ENCODE measurements at regions not wholly inside any gene's neighbourhood (a gene's known extent, or its start where the extent isn't known, plus 50 kb on each side); places are given as distances from the start of the nearest gene placed in this dataset.

DNA sequence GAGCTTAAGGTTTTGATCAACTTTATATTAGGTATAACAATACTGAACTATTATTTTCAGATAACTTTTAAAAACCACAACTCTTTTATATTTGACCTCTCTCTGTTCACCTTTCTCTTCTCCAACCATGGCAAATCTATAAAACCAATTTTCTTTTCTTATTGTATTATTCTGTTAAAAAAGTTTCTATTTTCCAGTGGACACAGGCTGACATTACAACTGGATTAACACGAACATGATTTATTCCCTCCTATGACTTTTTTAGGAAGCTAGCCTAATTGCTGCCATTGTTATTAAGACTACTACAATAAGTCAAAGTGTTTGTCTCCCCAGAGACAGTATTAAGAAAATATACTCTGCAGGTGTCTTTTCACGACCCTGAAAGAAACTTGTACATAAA is 2291.1 kb upstream of the PCDH20 start:
- no peak overlapping the region for H3K27ac ChIP-seq
- intact Hi-C loops (cut with DNase I): no loop called here
- no peaks in the 10 kb centered on the region for H3K27me3 ChIP-seq
- ATAC-seq: no peak
- H3K9me3 ChIP-seq: no peaks in the 10 kb centered on the region
- DNase-seq: no peak
- no peak for TF ChIP-seq POLR2A (IDR thresholded peaks at IDR 0.05)
- TF ChIP-seq, protein P1, sequence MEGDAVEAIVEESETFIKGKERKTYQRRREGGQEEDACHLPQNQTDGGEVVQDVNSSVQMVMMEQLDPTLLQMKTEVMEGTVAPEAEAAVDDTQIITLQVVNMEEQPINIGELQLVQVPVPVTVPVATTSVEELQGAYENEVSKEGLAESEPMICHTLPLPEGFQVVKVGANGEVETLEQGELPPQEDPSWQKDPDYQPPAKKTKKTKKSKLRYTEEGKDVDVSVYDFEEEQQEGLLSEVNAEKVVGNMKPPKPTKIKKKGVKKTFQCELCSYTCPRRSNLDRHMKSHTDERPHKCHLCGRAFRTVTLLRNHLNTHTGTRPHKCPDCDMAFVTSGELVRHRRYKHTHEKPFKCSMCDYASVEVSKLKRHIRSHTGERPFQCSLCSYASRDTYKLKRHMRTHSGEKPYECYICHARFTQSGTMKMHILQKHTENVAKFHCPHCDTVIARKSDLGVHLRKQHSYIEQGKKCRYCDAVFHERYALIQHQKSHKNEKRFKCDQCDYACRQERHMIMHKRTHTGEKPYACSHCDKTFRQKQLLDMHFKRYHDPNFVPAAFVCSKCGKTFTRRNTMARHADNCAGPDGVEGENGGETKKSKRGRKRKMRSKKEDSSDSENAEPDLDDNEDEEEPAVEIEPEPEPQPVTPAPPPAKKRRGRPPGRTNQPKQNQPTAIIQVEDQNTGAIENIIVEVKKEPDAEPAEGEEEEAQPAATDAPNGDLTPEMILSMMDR (IDR thresholded peaks at IDR 0.05): no peak
- 46% methylated on average over 2 of the region's 2 CpGs for WGBS, 2 donors
- H3K36me3 ChIP-seq (replicated peaks in 1 of 2; ENCODE audit: insufficient read depth in 1 of 2, low read depth in 2 of 2): no peaks in the 10 kb centered on the region
- H3K4me3 ChIP-seq: no peak overlapping the region
- no peaks in the 10 kb centered on the region for H3K4me1 ChIP-seq

DNA sequence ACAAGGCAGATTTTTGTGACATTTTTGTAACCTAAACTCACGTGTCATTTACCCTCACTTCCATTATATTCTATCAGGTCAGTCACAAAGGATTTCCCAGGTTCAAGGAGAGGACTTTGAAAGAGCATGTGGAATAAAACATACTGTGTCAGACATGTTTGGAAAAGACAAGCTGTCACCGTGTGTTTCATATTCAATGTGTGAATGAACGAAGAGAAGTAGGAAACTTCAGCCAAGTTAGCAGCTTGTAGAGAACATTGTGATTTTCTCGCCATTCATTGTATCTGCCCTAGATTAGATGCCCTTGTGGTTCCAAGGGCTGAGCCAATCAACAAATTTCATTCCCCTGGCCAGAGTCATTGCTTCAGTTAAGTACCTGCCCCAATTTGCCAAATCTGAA is 2288.9 kb upstream of the PCDH20 start:
- Histone ChIP-seq H3K4me1 (no peaks in the 10 kb centered on the region), H3K27ac (no peak overlapping the region), H3K4me3 (no peak overlapping the region), H3K9me3 (no peaks in the 10 kb centered on the region), H3K27me3 (no peaks in the 10 kb centered on the region), H3K36me3 (replicated peaks in 1 of 2; ENCODE audit: insufficient read depth in 1 of 2, low read depth in 2 of 2) (no peaks in the 10 kb centered on the region)
- TF ChIP-seq POLR2A (IDR thresholded peaks at IDR 0.05): no peak
- TF ChIP-seq, protein P1 (IDR thresholded peaks at IDR 0.05): no peak
- DNase-seq: no peak
- WGBS, 2 donors: 43 to 53% methylated on average over 4 of the region's 4 CpGs
- ATAC-seq: no peak
- intact Hi-C loops (cut with DNase I): no loop called here

DNA sequence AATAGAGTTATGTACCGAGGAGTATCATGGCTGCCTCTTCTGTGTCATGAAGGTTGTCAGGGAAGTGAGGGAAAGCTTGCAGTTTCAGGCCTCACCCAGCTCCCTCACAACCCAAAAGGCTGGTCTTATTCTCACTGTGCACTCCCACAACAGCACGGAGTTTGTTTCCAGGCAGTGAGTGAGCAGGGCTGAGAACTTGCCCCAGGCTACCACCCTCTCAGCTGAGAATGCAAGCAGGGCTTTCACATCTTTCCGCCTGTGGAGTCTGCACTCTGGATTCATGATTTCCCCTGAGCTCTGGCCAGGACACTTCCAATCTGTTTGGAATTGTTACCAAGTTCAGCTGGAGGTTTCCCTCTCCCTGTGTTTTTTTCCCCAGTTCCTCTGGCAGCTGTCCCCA is 2284.7 kb upstream of the PCDH20 start:
- 72 to 75% methylated on average over 3 of the region's 3 CpGs for WGBS, 2 donors
- H3K27me3 ChIP-seq: no peaks in the 10 kb centered on the region
- intact Hi-C loops (cut with DNase I): no loop called here
- TF ChIP-seq, protein P1 (IDR thresholded peaks at IDR 0.05): no peak
- TF ChIP-seq POLR2A (IDR thresholded peaks at IDR 0.05): no peak
- ATAC-seq (no peak), DNase-seq (no peak)
- no peaks in the 10 kb centered on the region for H3K36me3 ChIP-seq (replicated peaks in 1 of 2; ENCODE audit: insufficient read depth in 1 of 2, low read depth in 2 of 2)
- H3K4me1 ChIP-seq: no peaks in the 10 kb centered on the region
- H3K4me3 ChIP-seq: no peak overlapping the region
- H3K9me3 ChIP-seq: no peaks in the 10 kb centered on the region
- no peak overlapping the region for H3K27ac ChIP-seq

DNA sequence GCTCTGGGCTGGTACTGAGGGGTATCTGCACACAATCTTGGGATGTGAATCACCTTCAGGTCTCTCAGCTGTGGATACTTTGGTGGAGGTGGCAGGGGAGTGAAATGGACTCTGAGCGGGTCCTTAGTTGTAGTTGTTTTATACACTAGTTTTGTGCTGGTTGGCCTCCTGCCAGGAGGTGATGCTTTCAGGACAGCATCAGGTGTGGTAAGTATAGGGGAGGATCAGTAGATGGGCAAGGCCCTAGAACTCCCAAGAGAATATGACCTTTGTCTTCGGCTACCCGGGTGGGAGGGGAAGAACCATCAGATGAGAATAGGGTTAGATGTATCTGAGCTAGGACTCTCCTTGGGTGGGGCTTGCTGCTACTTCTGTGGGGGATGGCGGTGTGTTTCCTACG is 2284.3 kb upstream of the PCDH20 start:
- TF ChIP-seq POLR2A (IDR thresholded peaks at IDR 0.05): no peak
- TF ChIP-seq, protein P1 (IDR thresholded peaks at IDR 0.05): no peak
- 78 to 80% methylated on average over 5 of the region's 5 CpGs for WGBS, 2 donors
- DNase-seq (peak in 1 of 4 donors; percentile 7), ATAC-seq (no peak)
- intact Hi-C loops (cut with DNase I): no loop called here
- no peaks in the 10 kb centered on the region for H3K9me3 ChIP-seq
- no peak overlapping the region for H3K4me3 ChIP-seq
- H3K27me3 ChIP-seq: no peaks in the 10 kb centered on the region
- H3K36me3 ChIP-seq (replicated peaks in 1 of 2; ENCODE audit: insufficient read depth in 1 of 2, low read depth in 2 of 2): no peaks in the 10 kb centered on the region
- no peaks in the 10 kb centered on the region for H3K4me1 ChIP-seq
- H3K27ac ChIP-seq: no peak overlapping the region

DNA sequence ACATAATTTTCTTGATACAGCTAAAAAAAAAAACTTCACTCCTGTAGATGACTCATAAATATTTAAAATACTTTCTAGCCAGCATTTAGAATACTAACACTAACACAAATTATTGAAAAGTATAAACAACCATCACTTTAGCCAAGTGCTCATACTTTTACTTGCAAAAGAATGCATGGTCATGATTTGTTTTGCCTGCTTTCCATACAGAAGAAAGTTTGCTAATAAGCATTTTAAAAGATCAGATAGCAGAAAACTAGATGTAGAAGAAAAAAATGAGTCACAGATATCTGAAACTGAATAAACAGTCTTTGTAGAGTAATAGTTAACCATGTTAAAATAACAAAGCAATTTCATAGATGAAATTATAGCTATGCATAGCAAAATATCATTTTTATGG is 2280.4 kb upstream of the PCDH20 start:
- TF ChIP-seq, protein P1 (IDR thresholded peaks at IDR 0.05): no peak
- TF ChIP-seq POLR2A (IDR thresholded peaks at IDR 0.05): no peak
- Histone ChIP-seq H3K4me1 (no peaks in the 10 kb centered on the region), H3K27me3 (no peaks in the 10 kb centered on the region), H3K4me3 (no peak overlapping the region), H3K27ac (no peak overlapping the region), H3K9me3 (no peaks in the 10 kb centered on the region), H3K36me3 (replicated peaks in 1 of 2; ENCODE audit: insufficient read depth in 1 of 2, low read depth in 2 of 2) (no peaks in the 10 kb centered on the region)
- no peak for DNase-seq
- ATAC-seq: no peak
- intact Hi-C loops (cut with DNase I): no loop called here
